Small intestine (tissue), 7 donors: ENCODE measurements at regions not wholly inside any gene's neighbourhood (a gene's known extent, or its start where the extent isn't known, plus 50 kb on each side); places are given as distances from the start of the nearest gene placed in this dataset.

ENCODE experiments used
- DNase-seq, 2 donors: peaks; one replicate each; pipeline versions ENCODE4 v3.0.0 to v3.0.0-alpha.2; 2013
- FAIRE-seq: peaks from 2 replicates; lab custom pipeline; 2012; peaks lifted over from hg19 to GRCh38; lab: Jason Lieb, UNC
- H3K27ac ChIP-seq, 3 donors: one replicate each; pipeline ENCODE4 v1.5.1; 2013; ENCODE audit warnings: low read length in 2 of 3, mild to moderate bottlenecking in 2 of 3, control low read depth in 1 of 3, inconsistent platforms in 1 of 3, low read depth in 1 of 3, moderate library complexity in 1 of 3
- H3K27me3 ChIP-seq, 3 donors: one replicate each; pipeline ENCODE4 v1.6.1; 2013; ENCODE audit warnings: low read length in 3 of 3, inconsistent platforms in 1 of 3; ENCODE audit not compliant: control insufficient read depth in 3 of 3, insufficient read depth in 3 of 3
- H3K36me3 ChIP-seq, 3 donors: one replicate each; pipeline ENCODE4 v1.6.1; 2013; ENCODE audit warnings: low read length in 3 of 3, inconsistent platforms in 1 of 3, low read depth in 1 of 3, mild to moderate bottlenecking in 1 of 3, moderate library complexity in 1 of 3; ENCODE audit not compliant: control insufficient read depth in 3 of 3, insufficient read depth in 2 of 3
- H3K4me1 ChIP-seq, 3 donors: one replicate each; pipeline ENCODE4 v1.6.1; 2013; ENCODE audit warnings: low read length in 2 of 3, inconsistent platforms in 1 of 3, low read depth in 1 of 3, mild to moderate bottlenecking in 1 of 3, moderate library complexity in 1 of 3; ENCODE audit not compliant: control insufficient read depth in 3 of 3, insufficient read depth in 2 of 3
- H3K4me3 ChIP-seq, 3 donors: one replicate each; pipeline ENCODE4 v1.5.1; 2013; ENCODE audit warnings: low read length in 3 of 3, control low read depth in 1 of 3, inconsistent platforms in 1 of 3, low read depth in 1 of 3, mild to moderate bottlenecking in 1 of 3, moderate library complexity in 1 of 3
- H3K9me3 ChIP-seq, 2 donors: one replicate each; pipeline ENCODE4 v1.6.1; 2013; ENCODE audit warnings: low read depth in 1 of 2, low read length in 1 of 2; ENCODE audit not compliant: control insufficient read depth in 2 of 2, insufficient read depth in 1 of 2
- WGBS, 3 donors: extraction: QIAGEN DNeasy Blood & Tissue Kit; methylation state at CpG; one replicate each; pipeline ENCODE4 v1.1.7; 2013; 5-methylcytosine and 5-hydroxymethylcytosine counted together
- donor health status: healthy with polysubstance abuse.
- donor health status: control.
- donor health status: control.
- donor health status: Bipolar disorder and iron deficiency.
- donor health status: healthy.

GRCh38 chr11:103825469-103825868, 211.0 kb upstream of the DDI1 start:
- H3K9me3 ChIP-seq = peaks cover 0 to 3% of the 10 kb centered on the region in 2 donors
- no peaks in the 10 kb centered on the region for H3K4me1 ChIP-seq
- no peak for FAIRE-seq
- WGBS, 3 donors = 59 to 86% (median 60%) methylated on average over 2 of the region's 2 CpGs
- no peak overlapping the region for H3K27ac ChIP-seq
- H3K36me3 ChIP-seq = no peaks in the 10 kb centered on the region
- no peak overlapping the region for H3K4me3 ChIP-seq
- DNase-seq = peak in 1 of 2 donors; percentile 11
- no peaks in the 10 kb centered on the region for H3K27me3 ChIP-seq

- Histone ChIP-seq H3K4me1 (no peaks in the 10 kb centered on the region), H3K27me3 (no peaks in the 10 kb centered on the region), H3K36me3 (no peaks in the 10 kb centered on the region), H3K4me3 (no peak overlapping the region), H3K9me3 (peaks cover 0 to 14% of the 10 kb centered on the region in 2 donors), H3K27ac (no peak overlapping the region)
- FAIRE-seq (no peak), DNase-seq (peak in 1 of 2 donors; percentile 13)
- WGBS, 3 donors = 12 to 46% (median 26%) methylated on average over 1 of the region's 1 CpG
Observed at GRCh38 chr11:103826856-103827255, 209.6 kb upstream of the DDI1 start.

GRCh38 chr11:103829596-103829995, 206.8 kb upstream of the DDI1 start:
- FAIRE-seq (no peak), DNase-seq (no peak)
- no peak overlapping the region for H3K27ac ChIP-seq
- H3K4me1 ChIP-seq = no peaks in the 10 kb centered on the region
- H3K36me3 ChIP-seq = no peaks in the 10 kb centered on the region
- 88 to 95% (median 91%) methylated on average over 4 of the region's 4 CpGs for WGBS, 3 donors
- H3K4me3 ChIP-seq = no peak overlapping the region
- no peaks in the 10 kb centered on the region for H3K27me3 ChIP-seq
- H3K9me3 ChIP-seq = peaks cover 0 to 16% of the 10 kb centered on the region in 2 donors

GRCh38 chr11:103830205-103830604, 206.2 kb upstream of the DDI1 start:
- FAIRE-seq (no peak), DNase-seq (no peak)
- 0 to 35% (median 24%) methylated on average over 1 of the region's 1 CpG for WGBS, 3 donors
- Histone ChIP-seq H3K36me3 (no peaks in the 10 kb centered on the region), H3K4me3 (no peak overlapping the region), H3K9me3 (peaks cover 0 to 16% of the 10 kb centered on the region in 2 donors), H3K4me1 (no peaks in the 10 kb centered on the region), H3K27ac (no peak overlapping the region), H3K27me3 (no peaks in the 10 kb centered on the region)

- Histone ChIP-seq H3K27me3 (no peaks in the 10 kb centered on the region), H3K36me3 (no peaks in the 10 kb centered on the region), H3K27ac (no peak overlapping the region), H3K4me3 (no peak overlapping the region), H3K4me1 (no peaks in the 10 kb centered on the region), H3K9me3 (peaks cover 0 to 16% of the 10 kb centered on the region in 2 donors)
- FAIRE-seq = no peak
- DNase-seq = no peak
- WGBS, 3 donors = 67 to 82% (median 70%) methylated on average over 3 of the region's 3 CpGs
Observed at GRCh38 chr11:103832762-103833161, 203.7 kb upstream of the DDI1 start.

DNA sequence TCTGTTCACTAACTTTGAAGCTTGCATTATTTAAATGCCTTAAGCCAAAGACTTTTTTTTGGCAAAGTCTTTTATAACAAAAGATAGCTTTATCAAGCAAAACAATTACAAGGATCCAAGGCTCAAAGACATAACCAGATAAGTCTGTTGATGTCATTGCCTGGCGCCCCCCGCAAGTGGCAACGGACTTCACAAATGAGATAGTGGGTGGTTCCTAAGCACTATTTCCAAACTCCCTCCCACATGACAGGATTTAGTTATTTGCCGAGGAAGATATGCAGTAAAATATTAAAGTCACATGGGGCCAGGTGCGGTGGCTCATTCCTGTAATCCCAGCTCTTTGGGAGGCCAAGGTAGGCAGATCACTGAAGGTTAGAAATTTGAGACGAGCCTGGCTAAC, 194.2 kb upstream of the DDI1 start:
- no peaks in the 10 kb centered on the region for H3K36me3 ChIP-seq
- no peak overlapping the region for H3K4me3 ChIP-seq
- WGBS, 3 donors = 44 to 62% (median 61%) methylated on average over 6 of the region's 6 CpGs
- no peaks in the 10 kb centered on the region for H3K9me3 ChIP-seq
- DNase-seq (no peak), FAIRE-seq (no peak)
- H3K27me3 ChIP-seq = no peaks in the 10 kb centered on the region
- no peak overlapping the region for H3K27ac ChIP-seq
- H3K4me1 ChIP-seq = no peaks in the 10 kb centered on the region

GRCh38 chr11:103842795-103843194, 193.6 kb upstream of the DDI1 start:
- DNase-seq (no peak), FAIRE-seq (no peak)
- no peaks in the 10 kb centered on the region for H3K27me3 ChIP-seq
- no peaks in the 10 kb centered on the region for H3K4me1 ChIP-seq
- WGBS, 3 donors = 71 to 83% (median 83%) methylated on average over 2 of the region's 2 CpGs
- no peak overlapping the region for H3K4me3 ChIP-seq
- no peaks in the 10 kb centered on the region for H3K9me3 ChIP-seq
- H3K36me3 ChIP-seq = no peaks in the 10 kb centered on the region
- H3K27ac ChIP-seq = no peak overlapping the region

- no peak overlapping the region for H3K27ac ChIP-seq
- 57 to 78% (median 65%) methylated on average over 7 of the region's 7 CpGs for WGBS, 3 donors
- no peak overlapping the region for H3K4me3 ChIP-seq
- DNase-seq (no peak), FAIRE-seq (no peak)
- no peaks in the 10 kb centered on the region for H3K36me3 ChIP-seq
- H3K27me3 ChIP-seq = no peaks in the 10 kb centered on the region
- H3K9me3 ChIP-seq = no peaks in the 10 kb centered on the region
- H3K4me1 ChIP-seq = no peaks in the 10 kb centered on the region
Observed at GRCh38 chr11:103844327-103845215, 191.9 kb upstream of the DDI1 start.
